Prostate gland (tissue), 2 donors: ENCODE measurements at regions not wholly inside any gene's neighbourhood (a gene's known extent, or its start where the extent isn't known, plus 50 kb on each side); places are given as distances from the start of the nearest gene placed in this dataset.
"Not testable (repeated sequence)": the region's sequence is repeated elsewhere in the genome, so short reads cannot be mapped to it uniquely, and the experiment has no call there.

Experiments used
- CTCF ChIP-seq, 4 experiments: fragments of 200-600 bp in 2 of 4; fragments of 450-650 bp in 2 of 4; sonication (generic) in 2 of 4; IDR thresholded peaks; 1 replicate in 3 of 4; 2 replicates in 1 of 4; pipeline ENCODE4 v1.5.1; 2016 to 2019; ENCODE audit warnings: antibody characterized with exemption in 4 of 4, mild to moderate bottlenecking in 2 of 4, moderate library complexity in 2 of 4
- POLR2A ChIP-seq: fragments of 450-650 bp; IDR thresholded peaks from one replicate; pipeline ENCODE4 v1.6.1; 2016; ENCODE audit warnings: antibody characterized with exemption, mild to moderate bottlenecking

DNA sequence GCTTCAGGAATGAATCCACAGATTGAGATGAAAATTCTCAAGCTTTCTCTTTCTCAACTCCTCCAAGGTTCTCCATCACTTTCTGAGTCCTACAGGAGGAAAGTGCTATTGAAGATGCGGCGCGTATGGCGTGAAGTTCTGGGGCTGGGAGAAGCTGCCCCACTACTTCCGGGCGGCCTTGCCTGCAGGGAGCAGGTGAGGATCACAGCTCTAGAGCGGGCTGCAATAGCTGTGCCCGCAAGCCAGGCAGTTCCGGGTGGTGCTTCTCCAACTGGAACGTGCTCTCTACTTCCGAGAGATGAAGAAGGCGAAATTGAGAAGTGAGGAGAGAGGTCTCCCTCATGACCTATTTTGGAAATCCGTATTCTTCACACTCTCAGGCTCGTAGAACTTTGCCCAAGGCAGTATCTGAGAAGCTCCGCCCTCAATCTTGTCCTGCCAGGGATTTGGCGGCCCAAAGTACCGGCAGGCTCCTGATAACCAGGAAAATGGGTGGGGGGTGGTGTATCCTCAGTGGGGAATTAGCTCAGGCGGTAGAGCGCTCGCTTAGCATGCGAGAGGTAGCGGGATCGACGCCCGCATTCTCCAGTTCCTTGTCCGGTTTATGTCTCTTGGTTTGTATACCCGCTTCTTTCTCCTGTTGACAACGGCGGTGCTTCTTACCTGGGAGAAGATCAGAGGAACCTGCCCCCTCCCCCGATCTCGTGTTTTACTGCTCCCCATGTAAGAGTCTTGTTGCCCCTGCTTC is 70.6 kb upstream of the ZNF322 start:
- not testable (repeated sequence) for TF ChIP-seq CTCF (IDR thresholded peaks at IDR 0.05); POLR2A
